ENCODE measurements at regions not wholly inside any gene's neighbourhood (a gene's known extent, or its start where the extent isn't known, plus 50 kb on each side); places are given as distances from the start of the nearest gene placed in this dataset.

- no peaks in the 10 kb centered on the region for H3K9me3 ChIP-seq (replicated peaks in 1 of 11)
- H3K4me2 ChIP-seq, result no peak overlapping the region
- no peak overlapping the region for H3K27ac ChIP-seq
- TF ChIP-seq Cebpa-rat (IDR thresholded peaks at IDR 0.05), result no peak
- H3K4me1 ChIP-seq, result no peaks in the 10 kb centered on the region
- no peaks in the 10 kb centered on the region for H3K27me3 ChIP-seq
- no peak overlapping the region for H3K9ac ChIP-seq
- H4K20me1 ChIP-seq, result no peaks in the 10 kb centered on the region
- H3K4me3 ChIP-seq, result no peak overlapping the region
- H3K36me3 ChIP-seq, result no peaks in the 10 kb centered on the region
Measured at GRCh38 chr12:17344649-17345048, 738.7 kb upstream of the LMO3 start.

GRCh38 chr12:17342381-17342961 lies 736.5 kb upstream of the LMO3 start:
- TF ChIP-seq Cebpa-rat (IDR thresholded peaks at IDR 0.05), result no peak
- no peaks in the 10 kb centered on the region for H3K9me3 ChIP-seq (replicated peaks in 1 of 11)
- H3K27me3 ChIP-seq, result no peaks in the 10 kb centered on the region
- H3K4me1 ChIP-seq, result peaks cover 0 to 9% (median 0%) of the 10 kb centered on the region in 10 experiments; a peak in 2 of 20 replicates
- no peaks in the 10 kb centered on the region for H4K20me1 ChIP-seq
- no peak overlapping the region for H3K4me3 ChIP-seq
- H3K9ac ChIP-seq, result no peak overlapping the region
- H3K27ac ChIP-seq, result no peak overlapping the region
- no peak overlapping the region for H3K4me2 ChIP-seq
- H3K36me3 ChIP-seq, result no peaks in the 10 kb centered on the region

- H3K9ac ChIP-seq, result no peak overlapping the region
- H3K4me3 ChIP-seq, result no peak overlapping the region
- TF ChIP-seq Cebpa-rat (IDR thresholded peaks at IDR 0.05), result no peak
Measured at GRCh38 chr12:17335487-17335886, 729.5 kb upstream of the LMO3 start.

GRCh38 chr12:17334784-17335183 lies 728.8 kb upstream of the LMO3 start:
- no peaks in the 10 kb centered on the region for H3K27me3 ChIP-seq
- no peak overlapping the region for H3K4me3 ChIP-seq
- TF ChIP-seq Cebpa-rat (IDR thresholded peaks at IDR 0.05), result no peak
- no peaks in the 10 kb centered on the region for H3K9me3 ChIP-seq (replicated peaks in 1 of 11)
- no peak overlapping the region for H3K9ac ChIP-seq
- H3K36me3 ChIP-seq, result no peaks in the 10 kb centered on the region
- no peak overlapping the region for H3K27ac ChIP-seq
- H3K4me1 ChIP-seq, result peaks cover 0 to 9% (median 0%) of the 10 kb centered on the region in 10 experiments; a peak in 2 of 20 replicates
- no peak overlapping the region for H3K4me2 ChIP-seq
- H4K20me1 ChIP-seq, result no peaks in the 10 kb centered on the region

More at GRCh38 chr12:17335487-17335886, 729.5 kb upstream of the LMO3 start:
- Histone ChIP-seq H3K4me1 (peaks cover 0 to 9% (median 0%) of the 10 kb centered on the region in 10 experiments; a peak in 2 of 20 replicates), H3K27ac (no peak overlapping the region), H4K20me1 (no peaks in the 10 kb centered on the region), H3K36me3 (no peaks in the 10 kb centered on the region), H3K4me2 (no peak overlapping the region), H3K9me3 (replicated peaks in 1 of 11) (no peaks in the 10 kb centered on the region), H3K27me3 (no peaks in the 10 kb centered on the region)

GRCh38 chr12:17333287-17333686 lies 727.3 kb upstream of the LMO3 start:
- Histone ChIP-seq H3K9me3 (replicated peaks in 1 of 11) (no peaks in the 10 kb centered on the region), H3K4me2 (no peak overlapping the region)

GRCh38 chr12:17326649-17327048 lies 720.7 kb upstream of the LMO3 start:
- no peak overlapping the region for H3K27ac ChIP-seq
- H3K4me3 ChIP-seq, result no peak overlapping the region
- no peak overlapping the region for H3K9ac ChIP-seq
- no peak for TF ChIP-seq Cebpa-rat (IDR thresholded peaks at IDR 0.05)
- no peaks in the 10 kb centered on the region for H3K27me3 ChIP-seq
- no peak overlapping the region for H3K4me2 ChIP-seq
- no peaks in the 10 kb centered on the region for H3K4me1 ChIP-seq
- no peaks in the 10 kb centered on the region for H3K9me3 ChIP-seq (replicated peaks in 1 of 11)
- H3K36me3 ChIP-seq, result no peaks in the 10 kb centered on the region
- no peaks in the 10 kb centered on the region for H4K20me1 ChIP-seq

More at GRCh38 chr12:17333287-17333686, 727.3 kb upstream of the LMO3 start:
- H3K27ac ChIP-seq, result no peak overlapping the region
- no peaks in the 10 kb centered on the region for H3K4me1 ChIP-seq
- H3K27me3 ChIP-seq, result no peaks in the 10 kb centered on the region
- no peak for TF ChIP-seq Cebpa-rat (IDR thresholded peaks at IDR 0.05)
- H3K36me3 ChIP-seq, result no peaks in the 10 kb centered on the region
- no peak overlapping the region for H3K4me3 ChIP-seq
- no peaks in the 10 kb centered on the region for H4K20me1 ChIP-seq
- H3K9ac ChIP-seq, result no peak overlapping the region

GRCh38 chr12:17322090-17322489 lies 716.1 kb upstream of the LMO3 start:
- Histone ChIP-seq H3K36me3 (no peaks in the 10 kb centered on the region), H3K9me3 (replicated peaks in 1 of 11) (peaks cover 13 to 19% (median 16%) of the 10 kb centered on the region in 11 experiments; a peak in 21 of 22 replicates), H3K4me1 (no peaks in the 10 kb centered on the region), H3K27me3 (no peaks in the 10 kb centered on the region), H3K9ac (no peak overlapping the region), H4K20me1 (no peaks in the 10 kb centered on the region), H3K27ac (no peak overlapping the region), H3K4me2 (no peak overlapping the region), H3K4me3 (no peak overlapping the region)
- no peak for TF ChIP-seq Cebpa-rat (IDR thresholded peaks at IDR 0.05)

- H3K27ac ChIP-seq, result no peak overlapping the region; a peak in 1 of 22 replicates
Measured at GRCh38 chr12:17304503-17305347, 698.8 kb upstream of the LMO3 start.

GRCh38 chr12:17302001-17302400 lies 696.0 kb upstream of the LMO3 start:
- Histone ChIP-seq H4K20me1 (no peaks in the 10 kb centered on the region), H3K27me3 (no peaks in the 10 kb centered on the region), H3K27ac (no peak overlapping the region), H3K4me3 (no peak overlapping the region), H3K9me3 (replicated peaks in 1 of 11) (peaks cover 27 to 43% (median 31%) of the 10 kb centered on the region in 11 experiments), H3K36me3 (no peaks in the 10 kb centered on the region), H3K4me2 (no peak overlapping the region), H3K4me1 (no peaks in the 10 kb centered on the region), H3K9ac (no peak overlapping the region)
- no peak for TF ChIP-seq Cebpa-rat (IDR thresholded peaks at IDR 0.05)

More at GRCh38 chr12:17304503-17305347, 698.8 kb upstream of the LMO3 start:
- Histone ChIP-seq H4K20me1 (no peaks in the 10 kb centered on the region), H3K4me1 (no peaks in the 10 kb centered on the region), H3K4me2 (no peak overlapping the region), H3K27me3 (no peaks in the 10 kb centered on the region), H3K4me3 (no peak overlapping the region), H3K36me3 (no peaks in the 10 kb centered on the region), H3K9me3 (replicated peaks in 1 of 11) (peaks cover 15 to 36% (median 21%) of the 10 kb centered on the region in 11 experiments), H3K9ac (no peak overlapping the region)
- no peak for TF ChIP-seq Cebpa-rat (IDR thresholded peaks at IDR 0.05)
